ENCODE measurements at regions not wholly inside any gene's neighbourhood (a gene's known extent, or its start where the extent isn't known, plus 50 kb on each side); places are given as distances from the start of the nearest gene placed in this dataset.

DNA sequence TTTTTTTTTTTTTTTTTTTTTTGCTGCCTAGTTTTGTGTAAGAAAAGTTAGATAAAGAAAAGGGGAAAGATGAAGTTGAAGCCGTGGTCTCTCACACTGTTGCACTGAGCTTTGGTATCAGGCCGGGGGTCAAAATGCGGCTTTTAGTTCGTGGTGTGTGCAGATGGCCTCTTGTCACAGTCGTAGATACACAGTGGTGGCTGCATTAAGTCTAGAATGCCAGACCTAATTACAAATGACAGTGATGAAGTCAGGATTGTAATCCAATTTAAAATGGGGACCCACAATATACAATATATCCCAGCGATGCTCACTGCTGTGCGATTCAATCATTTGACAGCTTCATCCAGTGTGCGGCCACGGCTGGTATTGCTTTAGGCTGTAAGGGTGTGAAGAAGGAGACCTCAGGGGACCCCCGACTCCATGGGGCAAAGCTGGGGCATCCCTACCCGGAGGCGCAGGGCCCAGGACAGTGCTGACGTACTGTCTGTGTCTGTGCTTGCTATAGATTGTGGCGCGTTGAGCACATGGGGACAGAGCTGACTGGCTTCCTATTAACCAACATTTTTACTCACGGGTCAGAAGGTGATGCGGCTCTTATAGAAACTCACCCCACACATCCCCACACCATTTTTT, 210.0 kb upstream of the SOX4 start:
- no peak for TF ChIP-seq CTCF (IDR thresholded peaks at IDR 0.05)
- DNase-seq (ENCODE audit: low spot score): no peak
- no peak overlapping the region for H3K4me3 ChIP-seq
- H3K27ac ChIP-seq: no peak overlapping the region

- no peak overlapping the region for H3K27ac ChIP-seq
- DNase-seq (ENCODE audit: low spot score): no peak
- no peak overlapping the region for H3K4me3 ChIP-seq
- no peak for TF ChIP-seq CTCF (IDR thresholded peaks at IDR 0.05)
Observed at GRCh38 chr6:21384216-21384615, 209.3 kb upstream of the SOX4 start.

DNA sequence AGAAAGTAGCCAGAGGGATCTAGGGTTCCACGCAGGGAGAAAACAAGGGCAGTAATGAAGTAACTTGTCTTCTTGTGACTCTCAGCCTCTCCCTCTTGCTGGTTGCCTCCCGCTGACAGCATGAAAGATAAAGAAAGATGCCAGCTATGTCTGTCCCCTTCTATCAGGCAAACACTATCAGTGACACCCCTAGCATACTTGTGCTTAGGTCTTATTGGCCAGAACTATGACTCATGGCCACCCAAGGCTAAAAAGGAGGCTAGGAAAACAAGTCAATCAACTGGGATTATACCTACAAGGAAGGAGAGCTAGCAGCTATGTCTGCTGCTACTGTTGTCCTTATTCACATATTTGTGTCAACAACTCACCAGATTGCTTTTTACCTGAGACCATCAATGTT, 206.8 kb upstream of the SOX4 start:
- Histone ChIP-seq H3K27ac (no peak overlapping the region), H3K4me3 (no peak overlapping the region)
- no peak for DNase-seq (ENCODE audit: low spot score)
- TF ChIP-seq CTCF (IDR thresholded peaks at IDR 0.05): no peak

DNA sequence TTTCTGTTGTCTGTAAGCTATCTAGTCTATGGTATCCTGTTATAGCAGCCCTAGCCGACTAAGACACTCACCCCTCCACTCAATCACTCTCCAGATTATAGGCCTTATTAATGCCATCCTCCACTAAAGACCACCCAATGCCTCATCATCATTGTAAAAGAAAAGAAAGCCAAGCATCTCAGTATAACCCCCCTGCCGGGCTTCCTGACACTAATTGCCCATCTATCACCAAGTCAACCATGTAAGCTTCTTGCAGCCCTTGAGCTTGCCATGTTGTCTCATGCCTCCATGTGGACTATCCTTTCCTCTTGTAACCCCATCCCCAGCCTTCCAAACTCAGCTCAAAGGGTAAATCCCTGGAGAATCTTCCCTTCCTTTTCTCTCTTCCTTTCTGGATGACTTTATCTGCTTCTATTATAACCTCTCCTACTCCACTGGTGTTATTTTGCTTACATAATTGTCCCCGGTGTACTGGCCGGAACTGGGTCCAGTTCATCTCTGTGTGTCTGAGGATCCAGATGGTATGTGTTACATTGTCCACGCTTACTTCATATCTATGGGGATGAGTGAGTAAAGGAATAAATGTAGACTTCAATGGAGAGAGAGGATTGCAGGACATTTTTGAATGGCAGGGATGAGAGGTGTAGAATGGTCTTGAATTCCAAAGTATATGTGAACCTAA, 202.9 kb upstream of the SOX4 start:
- Histone ChIP-seq H3K27ac (no peak overlapping the region), H3K4me3 (no peak overlapping the region)
- DNase-seq (ENCODE audit: low spot score): no peak
- no peak for TF ChIP-seq CTCF (IDR thresholded peaks at IDR 0.05)

DNA sequence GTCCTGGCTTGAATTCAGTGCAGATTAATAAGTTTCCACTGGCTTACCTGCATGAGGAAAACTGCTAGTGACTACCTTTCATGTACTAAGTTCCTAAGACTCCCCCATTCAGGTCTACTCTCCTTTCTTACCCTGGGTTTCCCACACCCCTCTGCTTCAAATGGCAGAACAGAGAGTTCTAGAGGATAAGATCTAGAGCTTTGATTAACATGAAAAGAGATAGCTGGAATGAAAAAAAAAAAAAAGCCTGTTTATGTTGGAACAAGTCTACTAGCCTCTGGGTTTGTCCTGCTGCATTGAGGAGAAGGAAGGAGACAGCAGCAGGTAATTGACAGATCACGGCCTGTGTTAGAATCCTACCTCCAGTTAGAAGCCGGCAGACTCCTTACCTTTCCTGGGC, 201.4 kb upstream of the SOX4 start:
- Histone ChIP-seq H3K4me3 (no peak overlapping the region), H3K27ac (no peak overlapping the region)
- no peak for DNase-seq (ENCODE audit: low spot score)
- TF ChIP-seq CTCF (IDR thresholded peaks at IDR 0.05): no peak

- H3K27ac ChIP-seq: peak overlapping the region in 1 of 2 donors; percentile 69
- DNase-seq (ENCODE audit: low spot score): no peak
- TF ChIP-seq CTCF (IDR thresholded peaks at IDR 0.05): no peak
- H3K4me3 ChIP-seq: no peak overlapping the region
Observed at GRCh38 chr6:21393441-21394165, 199.9 kb upstream of the SOX4 start.

Data from coronary artery (tissue), 2 donors.